ENCODE measurements at regions not wholly inside any gene's neighbourhood (a gene's known extent, or its start where the extent isn't known, plus 50 kb on each side); places are given as distances from the start of the nearest gene placed in this dataset.
"Not testable (repeated sequence)": the region's sequence is repeated elsewhere in the genome, so short reads cannot be mapped to it uniquely, and the experiment has no call there.

GRCh38 chr2:105487142-105488069, 88.6 kb upstream of the FHL2 start:
- Mint-ChIP-seq H3K9me3 (no peaks in the 10 kb centered on the region), H3K27ac (no peak overlapping the region), H3K27me3 (no peaks in the 10 kb centered on the region), H3K4me3 (no peak overlapping the region), H3K36me3 (no peaks in the 10 kb centered on the region), H3K4me1 (no peaks in the 10 kb centered on the region)
- no peak for DNase-seq

GRCh38 chr2:105486762-105487141, 87.9 kb upstream of the FHL2 start:
- no peak for DNase-seq
- Mint-ChIP-seq H3K27ac (no peak overlapping the region), H3K4me1 (no peaks in the 10 kb centered on the region), H3K36me3 (no peaks in the 10 kb centered on the region), H3K4me3 (no peak overlapping the region), H3K9me3 (no peaks in the 10 kb centered on the region), H3K27me3 (no peaks in the 10 kb centered on the region)

GRCh38 chr2:105478670-105479069, 79.8 kb upstream of the FHL2 start:
- no peak overlapping the region for H3K4me3 Mint-ChIP-seq
- H3K36me3 Mint-ChIP-seq, result no peaks in the 10 kb centered on the region
- H3K27me3 Mint-ChIP-seq, result peaks cover 6% of the 10 kb centered on the region
- H3K27ac Mint-ChIP-seq, result no peak overlapping the region
- DNase-seq, result no peak
- H3K4me1 Mint-ChIP-seq, result no peaks in the 10 kb centered on the region
- peaks cover 2% of the 10 kb centered on the region for H3K9me3 Mint-ChIP-seq

- H3K9me3 Mint-ChIP-seq, H3K36me3 Mint-ChIP-seq, H3K4me3 Mint-ChIP-seq, DNase-seq, H3K27me3 Mint-ChIP-seq, H3K4me1 Mint-ChIP-seq, H3K27ac Mint-ChIP-seq: not testable (repeated sequence)
These were observed 78.3 kb upstream of the FHL2 start for GRCh38 chr2:105477050-105477620.

GRCh38 chr2:105473011-105473410, 74.2 kb upstream of the FHL2 start:
- Mint-ChIP-seq H3K27ac (no peak overlapping the region), H3K4me3 (no peak overlapping the region), H3K36me3 (no peaks in the 10 kb centered on the region), H3K4me1 (peaks cover 5% of the 10 kb centered on the region), H3K27me3 (no peaks in the 10 kb centered on the region), H3K9me3 (no peaks in the 10 kb centered on the region)
- DNase-seq, result no peak

GRCh38 chr2:105470979-105471378, 72.1 kb upstream of the FHL2 start:
- no peak overlapping the region for H3K27ac Mint-ChIP-seq
- no peak for DNase-seq
- H3K27me3 Mint-ChIP-seq, result no peaks in the 10 kb centered on the region
- H3K36me3 Mint-ChIP-seq, result no peaks in the 10 kb centered on the region
- no peaks in the 10 kb centered on the region for H3K9me3 Mint-ChIP-seq
- H3K4me1 Mint-ChIP-seq, result peaks cover 10% of the 10 kb centered on the region
- no peak overlapping the region for H3K4me3 Mint-ChIP-seq

- Mint-ChIP-seq H3K4me3 (no peak overlapping the region), H3K4me1 (peaks cover 10% of the 10 kb centered on the region), H3K36me3 (no peaks in the 10 kb centered on the region), H3K27ac (no peak overlapping the region), H3K9me3 (no peaks in the 10 kb centered on the region), H3K27me3 (no peaks in the 10 kb centered on the region)
- DNase-seq, result no peak
These were observed 70.9 kb upstream of the FHL2 start for GRCh38 chr2:105469781-105470180.

GRCh38 chr2:105468582-105469042, 69.8 kb upstream of the FHL2 start:
- peak overlapping the region; percentile 35 for H3K4me3 Mint-ChIP-seq
- no peaks in the 10 kb centered on the region for H3K27me3 Mint-ChIP-seq
- H3K27ac Mint-ChIP-seq, result no peak overlapping the region
- no peaks in the 10 kb centered on the region for H3K36me3 Mint-ChIP-seq
- H3K9me3 Mint-ChIP-seq, result no peaks in the 10 kb centered on the region
- no peak for DNase-seq
- peaks cover 10% of the 10 kb centered on the region for H3K4me1 Mint-ChIP-seq

GRCh38 chr2:105464325-105464724, 65.5 kb upstream of the FHL2 start:
- Mint-ChIP-seq H3K36me3 (no peaks in the 10 kb centered on the region), H3K4me3 (no peak overlapping the region), H3K9me3 (no peaks in the 10 kb centered on the region), H3K27me3 (no peaks in the 10 kb centered on the region), H3K4me1 (peaks cover 10% of the 10 kb centered on the region), H3K27ac (no peak overlapping the region)
- no peak for DNase-seq

- Mint-ChIP-seq H3K4me1 (peaks cover 3% of the 10 kb centered on the region), H3K4me3 (no peak overlapping the region), H3K27me3 (no peaks in the 10 kb centered on the region), H3K9me3 (no peaks in the 10 kb centered on the region), H3K27ac (no peak overlapping the region), H3K36me3 (no peaks in the 10 kb centered on the region)
- no peak for DNase-seq
These were observed 61.3 kb upstream of the FHL2 start for GRCh38 chr2:105460048-105460732.

GRCh38 chr2:105458076-105458475, 59.2 kb upstream of the FHL2 start:
- Mint-ChIP-seq H3K27me3 (no peaks in the 10 kb centered on the region), H3K9me3 (no peaks in the 10 kb centered on the region), H3K4me1 (peaks cover 6% of the 10 kb centered on the region), H3K27ac (no peak overlapping the region), H3K36me3 (no peaks in the 10 kb centered on the region), H3K4me3 (no peak overlapping the region)
- no peak for DNase-seq

GRCh38 chr2:105455488-105456003, 56.7 kb upstream of the FHL2 start:
- Mint-ChIP-seq H3K27ac (no peak overlapping the region), H3K9me3 (no peaks in the 10 kb centered on the region), H3K36me3 (no peaks in the 10 kb centered on the region), H3K4me3 (no peak overlapping the region), H3K27me3 (no peaks in the 10 kb centered on the region), H3K4me1 (peaks cover 6% of the 10 kb centered on the region)
- DNase-seq, result no peak

- no peak overlapping the region for H3K27ac Mint-ChIP-seq
- no peaks in the 10 kb centered on the region for H3K27me3 Mint-ChIP-seq
These were observed 56.1 kb upstream of the FHL2 start for GRCh38 chr2:105454801-105455485.

GRCh38 chr2:105451571-105452166, 52.8 kb upstream of the FHL2 start:
- Mint-ChIP-seq H3K27ac (no peak overlapping the region), H3K4me1 (peaks cover 6% of the 10 kb centered on the region), H3K27me3 (peaks cover 14% of the 10 kb centered on the region), H3K9me3 (no peaks in the 10 kb centered on the region), H3K4me3 (no peak overlapping the region), H3K36me3 (no peaks in the 10 kb centered on the region)
- no peak for DNase-seq

More at GRCh38 chr2:105454801-105455485, 56.1 kb upstream of the FHL2 start:
- H3K4me3 Mint-ChIP-seq, result no peak overlapping the region
- no peaks in the 10 kb centered on the region for H3K9me3 Mint-ChIP-seq
- no peaks in the 10 kb centered on the region for H3K36me3 Mint-ChIP-seq
- peaks cover 6% of the 10 kb centered on the region for H3K4me1 Mint-ChIP-seq
- no peak for DNase-seq

All from activated naive CD8-positive, alpha-beta T cell treated with anti-CD3 and anti-CD28 coated beads for 36 hours (primary cell).